K562 (cell line): ENCODE measurements at regions not wholly inside any gene's neighbourhood (a gene's known extent, or its start where the extent isn't known, plus 50 kb on each side); places are given as distances from the start of the nearest gene placed in this dataset.

Experiments used
- ATAC-seq: fragments of 200-7000 bp; cut with Tn5 transposase; 3 replicates; pipeline ENCODE4 v1.9.1; 2020; ENCODE audit warnings: moderate library complexity
- BruUV-seq: library from RNA; stranded (reverse); fragments of 400-500 nt; replicated peaks from 2 replicates; lab custom pipeline; 2021; lab: Mats Ljungman, UMichigan
- CTCF ChIA-PET: fragments of 300-600 bp; formaldehyde crosslinking; extraction: SDS; loops from one replicate; lab custom pipeline; 2021; ENCODE audit warnings: low intra/inter-chr PET ratio; lab: Yijun Ruan, JAX
- POLR2A ChIA-PET: fragments of 300-600, 350-650 bp; sonication (Branson Sonifier 250); formaldehyde crosslinking; extraction: SDS; loops from one replicate; lab custom pipeline; 2021; ENCODE audit warnings: antibody characterized with exemption, inconsistent platforms; lab: Yijun Ruan, JAX
- DNase-seq, 4 experiments: peaks; one replicate each; pipeline versions ENCODE4 v3.0.0 to v3.0.0-alpha.2; 2011 to 2018; ENCODE audit warnings: low spot score in 3 of 4, mixed read lengths in 3 of 4; ENCODE audit errors: extremely low read depth in 1 of 4
- FAIRE-seq: peaks from 2 replicates; lab custom pipeline; 2011; peaks lifted over from hg19 to GRCh38; lab: Jason Lieb, UNC
- H2AFZ ChIP-seq: 2 replicates; pipeline ENCODE4 v1.6.0; 2011; ENCODE audit warnings: low read depth, low read length, control low read depth, inconsistent platforms
- H3K27ac ChIP-seq: fragments of 200-600 bp; 3 replicates; pipeline ENCODE4 v1.8.0; 2011; ENCODE audit warnings: low read depth, mild to moderate bottlenecking, control low read depth, inconsistent platforms, low read length, moderate library complexity, mixed read lengths; ENCODE audit errors: extremely low read depth
- H3K27me3 ChIP-seq, 2 experiments: fragments of 300-600 bp in 1 of 2; 2 replicates in 1 of 2; 3 replicates in 1 of 2; pipeline versions ENCODE4 v1.6.0 to v1.8.0; 2011; ENCODE audit warnings: inconsistent platforms in 2 of 2, low read length in 2 of 2, mild to moderate bottlenecking in 1 of 2, mixed read lengths in 1 of 2, moderate library complexity in 1 of 2; ENCODE audit not compliant: control insufficient read depth in 2 of 2, insufficient read depth in 2 of 2
- H3K36me3 ChIP-seq: fragments of 300-600 bp; 3 replicates; pipeline ENCODE4 v1.8.0; 2011; ENCODE audit warnings: mild to moderate bottlenecking, low read length, inconsistent platforms; ENCODE audit not compliant: control insufficient read depth, insufficient read depth
- H3K4me1 ChIP-seq, 2 experiments: fragments of 200-600 bp in 1 of 2; replicated peaks in 1 of 2; 2 replicates in 1 of 2; 3 replicates in 1 of 2; pipeline versions ENCODE4 v1.5.1 to v1.8.0; 2011; ENCODE audit warnings: inconsistent platforms in 2 of 2, low read length in 2 of 2, mild to moderate bottlenecking in 1 of 2, mixed read lengths in 1 of 2, moderate library complexity in 1 of 2; ENCODE audit not compliant: control insufficient read depth in 2 of 2, insufficient read depth in 2 of 2
- H3K4me2 ChIP-seq: 2 replicates; pipeline ENCODE4 v1.6.1; 2011; ENCODE audit warnings: low read length, control low read depth, inconsistent platforms, mixed read lengths; ENCODE audit not compliant: insufficient read depth
- H3K4me3 ChIP-seq: fragments of 200-600 bp; sonication (generic), shearing (Covaris generic); 2 replicates; pipeline ENCODE4 v1.5.1; 2016; ENCODE audit warnings: control low read depth, inconsistent platforms
- H3K79me2 ChIP-seq: fragments of 200-600 bp; 3 replicates; pipeline ENCODE4 v1.8.0; 2011; ENCODE audit warnings: low read length, inconsistent platforms; ENCODE audit not compliant: control insufficient read depth, insufficient read depth
- H3K9ac ChIP-seq, 2 experiments: 2 replicates each; pipeline versions ENCODE4 v1.6.0 to v1.6.1; 2011; ENCODE audit warnings: low read depth in 2 of 2, low read length in 2 of 2, control low read depth in 1 of 2, inconsistent platforms in 1 of 2, mild to moderate bottlenecking in 1 of 2, mixed read lengths in 1 of 2; ENCODE audit not compliant: insufficient read depth in 1 of 2
- H3K9me1 ChIP-seq: one replicate; pipeline ENCODE4 v1.6.0; 2011; ENCODE audit warnings: inconsistent platforms, mild to moderate bottlenecking, low read length, moderate library complexity; ENCODE audit not compliant: control insufficient read depth, insufficient read depth
- H3K9me3 ChIP-seq: replicated peaks from 2 replicates; pipeline ENCODE4 v1.5.1; 2011; ENCODE audit warnings: low read depth, low read length, inconsistent platforms; ENCODE audit not compliant: control insufficient read depth, insufficient read depth
- H4K20me1 ChIP-seq: replicated peaks from 2 replicates; pipeline ENCODE4 v1.6.1; 2011; ENCODE audit warnings: low read length, inconsistent platforms, mixed read lengths; ENCODE audit not compliant: control insufficient read depth, insufficient read depth
- HDAC6 ChIP-seq: IDR thresholded peaks from 2 replicates; pipeline ENCODE4 v1.6.1; 2012; ENCODE audit warnings: low read depth, mild to moderate bottlenecking, control low read depth, inconsistent platforms, low read length, moderate library complexity
- KAT7 ChIP-seq: sonication (generic); formaldehyde crosslinking; IDR thresholded peaks from 2 replicates; pipeline ENCODE4 v1.8.0; 2022; ENCODE audit warnings: missing genetic modification reagents, mild to moderate bottlenecking, borderline replicate concordance
- MIER1 ChIP-seq: fragments of 450-650 bp; IDR thresholded peaks from 2 replicates; pipeline ENCODE4 v1.6.1; 2016; ENCODE audit warnings: antibody characterized with exemption, mild to moderate bottlenecking, low read depth
- MITF ChIP-seq: IDR thresholded peaks from 2 replicates; pipeline ENCODE4 v1.6.1; 2014; ENCODE audit warnings: antibody characterized with exemption
- NFIC ChIP-seq: fragments of 450-650 bp; IDR thresholded peaks from 2 replicates; pipeline ENCODE4 v1.6.1; 2017; ENCODE audit warnings: mild to moderate bottlenecking, inconsistent platforms
- NR2F6 ChIP-seq: fragments of 450-650 bp; formaldehyde crosslinking; IDR thresholded peaks from 2 replicates; pipeline ENCODE4 v1.4.0; 2020; ENCODE audit warnings: mild to moderate bottlenecking
- PHF8 ChIP-seq: fragments of 200-600 bp; sonication (generic); IDR thresholded peaks from 2 replicates; pipeline ENCODE4 v1.6.1; 2012; ENCODE audit warnings: mixed run types, mild to moderate bottlenecking, inconsistent platforms, low read length, moderate library complexity, borderline replicate concordance
- SMAD3 ChIP-seq: fragments of 450-650 bp; formaldehyde crosslinking; conservative IDR thresholded peaks from 2 replicates; pipeline ENCODE4 v1.4.0; 2020; ENCODE audit warnings: mild to moderate bottlenecking
- ZNF143 ChIP-seq: sonication (generic); formaldehyde crosslinking; IDR thresholded peaks from 2 replicates; pipeline ENCODE4 v1.9.0; 2022; ENCODE audit warnings: mild to moderate bottlenecking, missing genetic modification reagents
- ZNF589 ChIP-seq: fragments of 200-800 bp; sonication (Bioruptor generic); IDR thresholded peaks from 2 replicates; pipeline ENCODE4 v1.6.1; 2016; ENCODE audit warnings: low read depth, missing genetic modification characterization, missing compliant biosample characterization
- ZNF764 ChIP-seq: fragments of 250-450 bp; sonication (Bioruptor Pico); IDR thresholded peaks from 2 replicates; pipeline ENCODE4 v1.4.0; 2020; ENCODE audit warnings: low read depth, mild to moderate bottlenecking, moderate library complexity
- WGBS: fragments of 100-300 bp; shearing (Covaris generic); methylation state at CpG from one replicate; pipeline ENCODE4 v1.1.6; 2016; ENCODE audit warnings: low coverage, mixed read lengths; ENCODE audit not compliant: insufficient coverage; ENCODE audit errors: missing lambda C conversion rate; 5-methylcytosine and 5-hydroxymethylcytosine counted together
- in situ Hi-C: fragments of 300-500 bp; cut with MboI; formaldehyde crosslinking; loops from 4 replicates; pipeline ENCODE4 v1.15.0; 2018; ENCODE audit warnings: inconsistent platforms, mixed read lengths
- intact Hi-C: fragments of 100-400 bp; cut with micrococcal nuclease; formaldehyde crosslinking; loops from 2 replicates; pipeline ENCODE4 v1.14.2; 2022
- TF ChIP-seq, protein P1 (sequence below): fragments of 450-650 bp; IDR thresholded peaks from one replicate; pipeline ENCODE4 v1.6.1; 2018; ENCODE audit warnings: mild to moderate bottlenecking, moderate library complexity; ENCODE audit not compliant: partially characterized antibody

DNA sequence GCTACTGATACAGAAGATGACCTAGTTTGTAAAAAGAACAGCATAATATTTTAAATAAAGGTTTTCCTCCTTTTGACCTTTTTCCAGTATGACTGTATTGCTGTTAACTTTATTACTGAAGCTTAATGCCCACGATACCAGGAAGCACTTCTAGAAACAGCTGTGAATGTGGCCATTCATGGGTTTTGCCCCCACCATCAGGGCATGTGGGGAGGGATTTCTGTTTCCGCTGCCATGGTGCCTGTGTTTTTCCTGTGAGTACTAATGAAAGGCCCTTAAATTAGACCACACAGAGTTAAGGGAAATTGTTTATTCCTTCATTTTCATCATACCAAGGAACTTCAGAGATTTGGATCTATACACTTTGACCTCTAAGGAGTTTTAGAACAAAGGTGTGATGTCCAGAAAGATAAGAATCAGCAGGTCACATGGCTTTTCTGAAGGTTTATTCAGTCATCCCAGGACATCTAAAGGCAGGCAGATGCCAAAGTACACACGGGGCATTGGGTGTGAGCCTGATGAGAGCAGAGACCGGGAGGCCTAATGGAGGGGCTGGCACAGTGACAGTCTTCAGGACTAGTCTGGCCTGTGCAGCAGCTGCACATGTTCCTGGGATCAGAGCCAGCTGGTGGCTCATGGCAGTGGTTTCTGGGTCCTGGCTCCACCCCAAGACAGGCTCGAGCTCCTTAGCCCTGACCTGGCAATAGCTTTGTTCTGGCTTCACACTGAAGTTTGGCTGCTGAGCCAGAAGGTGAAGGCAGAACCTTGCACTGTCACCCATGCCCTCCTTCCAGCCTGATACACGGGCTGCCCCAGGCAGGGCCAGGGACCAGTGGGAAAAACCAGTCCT lies 190.9 kb downstream of the REEP3 start:
- no peaks in the 10 kb centered on the region for H3K9me3 ChIP-seq
- WGBS = 12% methylated on average over 6 of the region's 6 CpGs
- in situ Hi-C loops = no loop called here
- H3K79me2 ChIP-seq = no peaks in the 10 kb centered on the region
- POLR2A ChIA-PET = interaction anchor here (0.6 to 0.9 kb wide), 3 partner anchors 9 to 553 kb away, joined by 3 to 5 read pairs (median 4); no protein-coding TSS in a partner anchor
- H2AFZ ChIP-seq = no peak overlapping the region
- no peaks in the 10 kb centered on the region for H3K36me3 ChIP-seq
- ATAC-seq = peak; percentile 46
- intact Hi-C loops = no loop called here
- H3K4me2 ChIP-seq = no peak overlapping the region
- no peak for FAIRE-seq
- DNase-seq = no peak
- no TSS peak for BruUV-seq
- H3K9me1 ChIP-seq = no peaks in the 10 kb centered on the region
- H4K20me1 ChIP-seq = no peaks in the 10 kb centered on the region
- TF ChIP-seq NFIC (0 out of 2 replicates have a peak, but pooled peaks have one; percentile 5), SMAD3 (CRISPR knock-in tag) (no peak)
- peaks cover 22 to 35% of the 10 kb centered on the region in 2 experiments for H3K27me3 ChIP-seq
- H3K4me3 ChIP-seq = no peak overlapping the region
- no peak overlapping the region for H3K27ac ChIP-seq
- CTCF ChIA-PET = no interaction called here
- no peak overlapping the region for H3K9ac ChIP-seq
- peaks cover 0 to 5% of the 10 kb centered on the region in 2 experiments; a peak in 3 of 5 replicates for H3K4me1 ChIP-seq

DNA sequence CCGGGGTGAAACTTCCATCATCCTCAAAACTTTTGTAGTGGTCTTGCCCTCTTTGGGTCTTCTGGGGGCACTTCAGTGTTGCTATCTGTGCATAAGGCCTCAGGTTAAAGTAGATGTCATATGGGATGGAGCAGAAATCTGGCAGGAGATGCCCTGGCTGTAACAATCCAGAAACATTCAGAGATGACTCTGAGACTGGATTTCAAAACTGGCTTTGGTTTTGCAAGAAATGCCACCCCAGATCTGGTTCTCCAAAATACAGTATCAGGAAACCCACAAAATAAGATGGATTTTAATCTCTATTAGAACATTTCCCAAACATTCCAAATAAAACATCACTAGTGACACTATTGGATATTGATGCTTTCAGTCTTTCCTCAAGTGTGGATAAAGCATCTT lies 191.5 kb downstream of the REEP3 start:
- peaks cover 0 to 5% of the 10 kb centered on the region in 2 experiments; a peak in 2 of 5 replicates for H3K4me1 ChIP-seq
- H3K9ac ChIP-seq = no peak overlapping the region
- DNase-seq (no peak), FAIRE-seq (no peak), ATAC-seq (no peak)
- H4K20me1 ChIP-seq = no peaks in the 10 kb centered on the region
- no peak overlapping the region for H3K4me3 ChIP-seq
- H3K9me1 ChIP-seq = no peaks in the 10 kb centered on the region
- no peaks in the 10 kb centered on the region for H3K79me2 ChIP-seq
- ChIA-PET POLR2A (interaction anchor here (1.5 kb wide), 1 partner anchor 10 kb away, joined by 5 read pairs; no protein-coding TSS in a partner anchor), CTCF (no interaction called here)
- H3K4me2 ChIP-seq = no peak overlapping the region
- H3K9me3 ChIP-seq = no peaks in the 10 kb centered on the region
- H3K27ac ChIP-seq = no peak overlapping the region
- no peak overlapping the region for H2AFZ ChIP-seq
- in situ Hi-C loops (no loop called here), intact Hi-C loops (no loop called here)
- peaks cover 25 to 41% of the 10 kb centered on the region in 2 experiments for H3K27me3 ChIP-seq
- BruUV-seq = no TSS peak
- WGBS = 0% methylated on average over 1 of the region's 1 CpG
- no peaks in the 10 kb centered on the region for H3K36me3 ChIP-seq
- TF ChIP-seq ZNF764 (CRISPR knock-in tag) = no peak
- no peak for TF ChIP-seq NR2F6 (CRISPR knock-in tag)
- TF ChIP-seq PHF8 = no peak
- TF ChIP-seq, protein P1, sequence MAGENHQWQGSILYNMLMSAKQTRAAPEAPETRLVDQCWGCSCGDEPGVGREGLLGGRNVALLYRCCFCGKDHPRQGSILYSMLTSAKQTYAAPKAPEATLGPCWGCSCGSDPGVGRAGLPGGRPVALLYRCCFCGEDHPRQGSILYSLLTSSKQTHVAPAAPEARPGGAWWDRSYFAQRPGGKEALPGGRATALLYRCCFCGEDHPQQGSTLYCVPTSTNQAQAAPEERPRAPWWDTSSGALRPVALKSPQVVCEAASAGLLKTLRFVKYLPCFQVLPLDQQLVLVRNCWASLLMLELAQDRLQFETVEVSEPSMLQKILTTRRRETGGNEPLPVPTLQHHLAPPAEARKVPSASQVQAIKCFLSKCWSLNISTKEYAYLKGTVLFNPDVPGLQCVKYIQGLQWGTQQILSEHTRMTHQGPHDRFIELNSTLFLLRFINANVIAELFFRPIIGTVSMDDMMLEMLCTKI = no peak
- no peak for TF ChIP-seq ZNF589 (CRISPR knock-in tag)
- TF ChIP-seq ZNF143 = no peak
- TF ChIP-seq MIER1 = no peak
- TF ChIP-seq HDAC6 = no peak
- no peak for TF ChIP-seq KAT7
- no peak for TF ChIP-seq MITF
